ENCODE measurements at regions not wholly inside any gene's neighbourhood (a gene's known extent, or its start where the extent isn't known, plus 50 kb on each side); places are given as distances from the start of the nearest gene placed in this dataset.

DNA sequence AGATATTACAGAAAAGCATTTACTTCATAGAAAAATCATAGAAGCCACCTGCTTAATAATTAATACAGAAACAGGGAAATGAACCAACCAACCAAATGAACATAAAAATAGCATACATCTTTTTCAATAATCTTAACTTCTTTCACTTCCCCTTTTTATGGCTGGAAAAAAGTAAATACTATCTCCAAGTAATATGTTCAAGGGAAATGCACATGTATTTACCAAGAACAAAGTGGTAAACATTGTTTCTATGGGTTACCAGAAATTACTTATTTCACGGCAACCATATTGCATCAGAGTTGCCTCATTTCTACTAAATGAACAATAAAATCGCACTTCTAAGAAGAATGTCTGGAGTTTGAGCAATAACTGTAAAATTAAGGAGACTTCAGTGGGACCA is 321.3 kb downstream of the TMA16 start:
- Mint-ChIP-seq H3K4me3 (no peak overlapping the region), H3K27me3 (ENCODE audit: low read depth) (no peaks in the 10 kb centered on the region), H3K4me1 (no peaks in the 10 kb centered on the region), H3K9me3 (no peaks in the 10 kb centered on the region), H3K27ac (no peak overlapping the region), H3K36me3 (ENCODE audit: low read depth) (no peaks in the 10 kb centered on the region)
- TF ChIP-seq, protein P1, sequence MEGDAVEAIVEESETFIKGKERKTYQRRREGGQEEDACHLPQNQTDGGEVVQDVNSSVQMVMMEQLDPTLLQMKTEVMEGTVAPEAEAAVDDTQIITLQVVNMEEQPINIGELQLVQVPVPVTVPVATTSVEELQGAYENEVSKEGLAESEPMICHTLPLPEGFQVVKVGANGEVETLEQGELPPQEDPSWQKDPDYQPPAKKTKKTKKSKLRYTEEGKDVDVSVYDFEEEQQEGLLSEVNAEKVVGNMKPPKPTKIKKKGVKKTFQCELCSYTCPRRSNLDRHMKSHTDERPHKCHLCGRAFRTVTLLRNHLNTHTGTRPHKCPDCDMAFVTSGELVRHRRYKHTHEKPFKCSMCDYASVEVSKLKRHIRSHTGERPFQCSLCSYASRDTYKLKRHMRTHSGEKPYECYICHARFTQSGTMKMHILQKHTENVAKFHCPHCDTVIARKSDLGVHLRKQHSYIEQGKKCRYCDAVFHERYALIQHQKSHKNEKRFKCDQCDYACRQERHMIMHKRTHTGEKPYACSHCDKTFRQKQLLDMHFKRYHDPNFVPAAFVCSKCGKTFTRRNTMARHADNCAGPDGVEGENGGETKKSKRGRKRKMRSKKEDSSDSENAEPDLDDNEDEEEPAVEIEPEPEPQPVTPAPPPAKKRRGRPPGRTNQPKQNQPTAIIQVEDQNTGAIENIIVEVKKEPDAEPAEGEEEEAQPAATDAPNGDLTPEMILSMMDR (IDR thresholded peaks at IDR 0.05; ENCODE audit: unreplicated experiment in 3 of 3): no peak

DNA sequence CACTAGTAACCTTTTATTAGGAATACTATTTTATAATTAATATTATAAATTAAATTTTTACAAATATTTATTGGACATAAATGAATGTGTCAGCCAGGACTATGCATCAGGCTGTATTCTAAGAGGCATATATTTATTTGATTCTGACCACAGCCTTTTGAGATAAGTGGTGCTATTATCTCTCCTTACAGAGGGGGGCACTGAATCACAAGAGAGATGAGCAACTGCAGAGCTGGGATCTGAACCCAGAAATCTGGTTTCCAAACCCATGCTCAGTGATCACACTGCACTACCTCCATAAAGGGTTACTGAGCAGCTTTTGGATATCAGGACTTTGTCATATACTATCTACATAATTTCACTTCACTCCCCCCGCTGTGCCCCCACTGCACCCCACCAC is 322.0 kb downstream of the TMA16 start:
- TF ChIP-seq, protein P1 (IDR thresholded peaks at IDR 0.05; ENCODE audit: unreplicated experiment in 3 of 3): no peak
- Mint-ChIP-seq H3K9me3 (no peaks in the 10 kb centered on the region), H3K4me3 (no peak overlapping the region), H3K4me1 (no peaks in the 10 kb centered on the region), H3K27ac (no peak overlapping the region), H3K36me3 (ENCODE audit: low read depth) (no peaks in the 10 kb centered on the region), H3K27me3 (ENCODE audit: low read depth) (no peaks in the 10 kb centered on the region)

- Mint-ChIP-seq H3K27ac (no peak overlapping the region), H3K36me3 (ENCODE audit: low read depth) (no peaks in the 10 kb centered on the region), H3K4me3 (no peak overlapping the region), H3K4me1 (no peaks in the 10 kb centered on the region), H3K27me3 (ENCODE audit: low read depth) (no peaks in the 10 kb centered on the region), H3K9me3 (no peaks in the 10 kb centered on the region)
- TF ChIP-seq, protein P1 (IDR thresholded peaks at IDR 0.05; ENCODE audit: unreplicated experiment in 3 of 3): no peak
Observed at GRCh38 chr4:163818673-163819072, 324.2 kb downstream of the TMA16 start.

DNA sequence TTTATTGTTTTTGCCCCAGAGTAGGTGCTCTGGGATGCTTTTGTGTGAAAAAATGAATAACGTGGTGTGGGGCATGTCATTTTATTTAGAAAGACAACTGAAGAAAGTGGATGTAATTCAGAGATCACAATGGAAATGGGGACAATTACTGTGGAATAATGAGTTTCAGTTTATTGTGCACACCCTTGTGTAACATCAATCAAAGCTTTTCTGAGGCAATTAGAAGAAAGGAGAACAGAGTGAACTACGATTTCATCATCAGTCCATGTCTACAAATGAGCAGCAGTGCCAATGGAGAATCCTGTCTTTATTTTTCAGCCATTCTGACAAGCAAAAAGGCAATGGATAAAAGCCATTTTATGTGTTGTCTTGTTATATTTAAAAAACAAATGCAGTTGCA is 339.2 kb downstream of the TMA16 start:
- Mint-ChIP-seq H3K4me3 (no peak overlapping the region), H3K36me3 (ENCODE audit: low read depth) (no peaks in the 10 kb centered on the region), H3K9me3 (no peaks in the 10 kb centered on the region)

DNA sequence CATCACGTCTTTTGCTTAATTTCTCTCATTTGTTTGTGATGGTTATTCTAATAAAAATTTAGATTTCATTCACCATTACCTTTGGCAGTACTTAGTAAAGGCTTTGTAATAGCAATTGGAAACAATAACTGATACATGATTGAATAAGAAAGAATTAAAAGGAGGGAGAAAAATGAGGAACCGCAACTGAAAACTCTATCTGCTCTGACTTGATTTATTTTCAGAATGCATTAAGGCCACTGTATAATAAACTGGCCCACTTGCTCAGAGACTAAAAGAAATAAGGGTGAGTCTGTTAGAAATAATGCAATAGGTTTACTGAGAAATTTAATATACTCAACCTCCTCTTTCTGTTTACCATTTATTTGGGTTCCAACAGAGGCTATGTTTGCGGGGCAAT is 351.5 kb downstream of the TMA16 start:
- TF ChIP-seq, protein P1 (IDR thresholded peaks at IDR 0.05; ENCODE audit: unreplicated experiment in 3 of 3): no peak
- Mint-ChIP-seq H3K27me3 (ENCODE audit: low read depth) (no peaks in the 10 kb centered on the region), H3K27ac (no peak overlapping the region), H3K36me3 (ENCODE audit: low read depth) (no peaks in the 10 kb centered on the region), H3K9me3 (no peaks in the 10 kb centered on the region), H3K4me1 (no peaks in the 10 kb centered on the region), H3K4me3 (no peak overlapping the region)

More for the DNA sequence above, 339.2 kb downstream of the TMA16 start:
- TF ChIP-seq, protein P1 (IDR thresholded peaks at IDR 0.05; ENCODE audit: unreplicated experiment in 3 of 3): no peak
- Mint-ChIP-seq H3K27ac (no peak overlapping the region), H3K4me1 (no peaks in the 10 kb centered on the region), H3K27me3 (ENCODE audit: low read depth) (no peaks in the 10 kb centered on the region)

DNA sequence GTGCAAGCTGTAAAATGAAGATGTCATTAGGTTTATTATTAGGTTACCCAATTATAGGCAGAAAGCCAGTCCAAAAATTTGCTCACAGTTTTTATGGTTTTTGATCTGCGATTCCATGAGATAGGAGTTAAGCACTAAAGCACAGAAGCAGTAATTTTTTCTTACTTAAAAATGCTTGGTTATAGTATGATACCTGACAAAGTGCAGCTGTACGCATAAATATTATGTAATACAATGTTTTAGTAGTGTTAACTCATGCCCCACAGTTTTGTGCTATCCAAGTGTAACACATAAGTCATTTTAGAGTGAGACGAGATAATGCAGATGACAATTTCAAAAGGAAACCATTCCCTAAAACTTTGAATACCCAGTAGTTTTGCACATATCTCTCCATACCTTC is 357.8 kb downstream of the TMA16 start:
- TF ChIP-seq, protein P1 (IDR thresholded peaks at IDR 0.05; ENCODE audit: unreplicated experiment in 3 of 3): no peak
- Mint-ChIP-seq H3K36me3 (ENCODE audit: low read depth) (no peaks in the 10 kb centered on the region), H3K27me3 (ENCODE audit: low read depth) (no peaks in the 10 kb centered on the region), H3K27ac (no peak overlapping the region), H3K4me3 (no peak overlapping the region), H3K9me3 (no peaks in the 10 kb centered on the region), H3K4me1 (no peaks in the 10 kb centered on the region)

Data from nephron (organoid).